ENCODE measurements at regions not wholly inside any gene's neighbourhood (a gene's known extent, or its start where the extent isn't known, plus 50 kb on each side); places are given as distances from the start of the nearest gene placed in this dataset.

- Histone ChIP-seq H3K4me3 (ENCODE audit: insufficient read depth in 1 of 2, low read depth in 1 of 2, low read length in 2 of 2) (no peak overlapping the region), H2BK12ac (ENCODE audit: low read length in 2 of 2) (no peak overlapping the region), H3K23ac (ENCODE audit: low read length in 2 of 2) (no peak overlapping the region), H3K27ac (ENCODE audit: low read length, poor library complexity, severe bottlenecking) (no peak overlapping the region), H3K9ac (ENCODE audit: low read length) (no peak overlapping the region), H4K91ac (ENCODE audit: low read length) (no peak overlapping the region), H2AFZ (ENCODE audit: low read depth, low read length) (no peak overlapping the region), H3K36me3 (ENCODE audit: control insufficient read depth in 1 of 2, insufficient read depth in 2 of 2, low read depth in 1 of 2, low read length in 2 of 2) (no peaks in the 10 kb centered on the region), H3K4me2 (ENCODE audit: low read length, poor library complexity, severe bottlenecking) (no peak overlapping the region), H3K18ac (ENCODE audit: low read depth in 1 of 2, low read length in 2 of 2) (no peak overlapping the region), H2BK5ac (ENCODE audit: low read depth, low read length, poor library complexity, severe bottlenecking) (no peak overlapping the region), H3K4me1 (ENCODE audit: control insufficient read depth, insufficient read depth, low read depth, low read length) (no peaks in the 10 kb centered on the region), H2AK5ac (ENCODE audit: low read length, severe bottlenecking) (no peak overlapping the region), H3K27me3 (ENCODE audit: control insufficient read depth in 1 of 2, insufficient read depth in 1 of 2, low read length in 2 of 2) (peaks cover 0 to 36% of the 10 kb centered on the region in 2 experiments), H3K14ac (ENCODE audit: low read length in 2 of 2) (no peak overlapping the region), H2BK120ac (ENCODE audit: low read depth, low read length) (no peak overlapping the region), H3K4ac (ENCODE audit: low read depth in 1 of 2, low read length in 2 of 2) (no peak overlapping the region), H2BK15ac (ENCODE audit: low read depth, poor library complexity, severe bottlenecking) (no peak overlapping the region), H3K79me1 (replicated peaks; ENCODE audit: low read length, poor library complexity, severe bottlenecking) (no peaks in the 10 kb centered on the region), H4K8ac (ENCODE audit: low read length) (no peak overlapping the region), H3K9me3 (ENCODE audit: control insufficient read depth, low read length) (no peaks in the 10 kb centered on the region)
- WGBS: 80% methylated on average over 11 of the region's 11 CpGs
- no peak for DNase-seq
Measured at GRCh38 chr20:58070664-58071196, 157.7 kb downstream of the ANKRD60 start.

- no peak overlapping the region for H4K8ac ChIP-seq (ENCODE audit: low read length)
- H2BK5ac ChIP-seq (ENCODE audit: low read depth, low read length, poor library complexity, severe bottlenecking): no peak overlapping the region
- 75% methylated on average over 14 of the region's 16 CpGs for WGBS
- H2AK5ac ChIP-seq (ENCODE audit: low read length, severe bottlenecking): no peak overlapping the region
- no peak overlapping the region for H4K91ac ChIP-seq (ENCODE audit: low read length)
- H2BK120ac ChIP-seq (ENCODE audit: low read depth, low read length): no peak overlapping the region
- no peak overlapping the region for H3K23ac ChIP-seq (ENCODE audit: low read length in 2 of 2)
- DNase-seq: no peak
- H3K14ac ChIP-seq (ENCODE audit: low read length in 2 of 2): no peak overlapping the region
- H2BK12ac ChIP-seq (ENCODE audit: low read length in 2 of 2): no peak overlapping the region
- H3K9me3 ChIP-seq (ENCODE audit: control insufficient read depth, low read length): no peaks in the 10 kb centered on the region
- H3K18ac ChIP-seq (ENCODE audit: low read depth in 1 of 2, low read length in 2 of 2): no peak overlapping the region
- H2BK15ac ChIP-seq (ENCODE audit: low read depth, poor library complexity, severe bottlenecking): no peak overlapping the region
- H3K27me3 ChIP-seq (ENCODE audit: control insufficient read depth in 1 of 2, insufficient read depth in 1 of 2, low read length in 2 of 2): peaks cover 0 to 36% of the 10 kb centered on the region in 2 experiments
- H3K79me1 ChIP-seq (replicated peaks; ENCODE audit: low read length, poor library complexity, severe bottlenecking): no peaks in the 10 kb centered on the region
- no peak overlapping the region for H3K4me3 ChIP-seq (ENCODE audit: insufficient read depth in 1 of 2, low read depth in 1 of 2, low read length in 2 of 2)
- no peaks in the 10 kb centered on the region for H3K4me1 ChIP-seq (ENCODE audit: control insufficient read depth, insufficient read depth, low read depth, low read length)
- no peaks in the 10 kb centered on the region for H3K36me3 ChIP-seq (ENCODE audit: control insufficient read depth in 1 of 2, insufficient read depth in 2 of 2, low read depth in 1 of 2, low read length in 2 of 2)
- H2AFZ ChIP-seq (ENCODE audit: low read depth, low read length): no peak overlapping the region
- H3K9ac ChIP-seq (ENCODE audit: low read length): no peak overlapping the region
- no peak overlapping the region for H3K27ac ChIP-seq (ENCODE audit: low read length, poor library complexity, severe bottlenecking)
- H3K4ac ChIP-seq (ENCODE audit: low read depth in 1 of 2, low read length in 2 of 2): no peak overlapping the region
- no peak overlapping the region for H3K4me2 ChIP-seq (ENCODE audit: low read length, poor library complexity, severe bottlenecking)
Measured at GRCh38 chr20:58069796-58070663, 158.4 kb downstream of the ANKRD60 start.

- Histone ChIP-seq H3K27me3 (ENCODE audit: control insufficient read depth in 1 of 2, insufficient read depth in 1 of 2, low read length in 2 of 2) (peaks cover 0 to 36% of the 10 kb centered on the region in 2 experiments), H2BK12ac (ENCODE audit: low read length in 2 of 2) (no peak overlapping the region), H4K91ac (ENCODE audit: low read length) (no peak overlapping the region), H3K36me3 (ENCODE audit: control insufficient read depth in 1 of 2, insufficient read depth in 2 of 2, low read depth in 1 of 2, low read length in 2 of 2) (no peaks in the 10 kb centered on the region), H3K4me3 (ENCODE audit: insufficient read depth in 1 of 2, low read depth in 1 of 2, low read length in 2 of 2) (no peak overlapping the region), H3K23ac (ENCODE audit: low read length in 2 of 2) (no peak overlapping the region), H3K18ac (ENCODE audit: low read depth in 1 of 2, low read length in 2 of 2) (no peak overlapping the region), H4K8ac (ENCODE audit: low read length) (no peak overlapping the region), H2BK5ac (ENCODE audit: low read depth, low read length, poor library complexity, severe bottlenecking) (no peak overlapping the region), H3K14ac (ENCODE audit: low read length in 2 of 2) (no peak overlapping the region), H3K9ac (ENCODE audit: low read length) (no peak overlapping the region), H3K27ac (ENCODE audit: low read length, poor library complexity, severe bottlenecking) (no peak overlapping the region), H3K9me3 (ENCODE audit: control insufficient read depth, low read length) (no peaks in the 10 kb centered on the region), H3K4me1 (ENCODE audit: control insufficient read depth, insufficient read depth, low read depth, low read length) (no peaks in the 10 kb centered on the region), H2AK5ac (ENCODE audit: low read length, severe bottlenecking) (no peak overlapping the region), H3K79me1 (replicated peaks; ENCODE audit: low read length, poor library complexity, severe bottlenecking) (no peaks in the 10 kb centered on the region), H3K4ac (ENCODE audit: low read depth in 1 of 2, low read length in 2 of 2) (no peak overlapping the region), H2BK120ac (ENCODE audit: low read depth, low read length) (no peak overlapping the region), H3K4me2 (ENCODE audit: low read length, poor library complexity, severe bottlenecking) (no peak overlapping the region), H2AFZ (ENCODE audit: low read depth, low read length) (no peak overlapping the region), H2BK15ac (ENCODE audit: low read depth, poor library complexity, severe bottlenecking) (no peak overlapping the region)
- DNase-seq: no peak
- 77% methylated on average over 12 of the region's 12 CpGs for WGBS
Measured at GRCh38 chr20:58069207-58069606, 159.2 kb downstream of the ANKRD60 start.

GRCh38 chr20:58065508-58066361 is 162.7 kb downstream of the ANKRD60 start:
- 55% methylated on average over 6 of the region's 6 CpGs for WGBS
- Histone ChIP-seq H2BK5ac (ENCODE audit: low read depth, low read length, poor library complexity, severe bottlenecking) (no peak overlapping the region), H3K79me1 (replicated peaks; ENCODE audit: low read length, poor library complexity, severe bottlenecking) (no peaks in the 10 kb centered on the region), H3K9me3 (ENCODE audit: control insufficient read depth, low read length) (no peaks in the 10 kb centered on the region), H3K36me3 (ENCODE audit: control insufficient read depth in 1 of 2, insufficient read depth in 2 of 2, low read depth in 1 of 2, low read length in 2 of 2) (no peaks in the 10 kb centered on the region), H3K27ac (ENCODE audit: low read length, poor library complexity, severe bottlenecking) (no peak overlapping the region), H2AK5ac (ENCODE audit: low read length, severe bottlenecking) (no peak overlapping the region), H3K27me3 (ENCODE audit: control insufficient read depth in 1 of 2, insufficient read depth in 1 of 2, low read length in 2 of 2) (peaks cover 0 to 25% of the 10 kb centered on the region in 2 experiments), H3K23ac (ENCODE audit: low read length in 2 of 2) (no peak overlapping the region), H2BK120ac (ENCODE audit: low read depth, low read length) (no peak overlapping the region), H4K91ac (ENCODE audit: low read length) (no peak overlapping the region), H2AFZ (ENCODE audit: low read depth, low read length) (no peak overlapping the region), H3K18ac (ENCODE audit: low read depth in 1 of 2, low read length in 2 of 2) (no peak overlapping the region), H3K14ac (ENCODE audit: low read length in 2 of 2) (no peak overlapping the region), H3K4me2 (ENCODE audit: low read length, poor library complexity, severe bottlenecking) (no peak overlapping the region), H2BK15ac (ENCODE audit: low read depth, poor library complexity, severe bottlenecking) (no peak overlapping the region), H2BK12ac (ENCODE audit: low read length in 2 of 2) (no peak overlapping the region), H4K8ac (ENCODE audit: low read length) (no peak overlapping the region), H3K4me1 (ENCODE audit: control insufficient read depth, insufficient read depth, low read depth, low read length) (no peaks in the 10 kb centered on the region), H3K4ac (ENCODE audit: low read depth in 1 of 2, low read length in 2 of 2) (no peak overlapping the region), H3K9ac (ENCODE audit: low read length) (no peak overlapping the region), H3K4me3 (ENCODE audit: insufficient read depth in 1 of 2, low read depth in 1 of 2, low read length in 2 of 2) (no peak overlapping the region)
- DNase-seq: no peak
